ENCODE measurements at regions not wholly inside any gene's neighbourhood (a gene's known extent, or its start where the extent isn't known, plus 50 kb on each side); places are given as distances from the start of the nearest gene placed in this dataset.
"Not testable (repeated sequence)": the region's sequence is repeated elsewhere in the genome, so short reads cannot be mapped to it uniquely, and the experiment has no call there.

DNA sequence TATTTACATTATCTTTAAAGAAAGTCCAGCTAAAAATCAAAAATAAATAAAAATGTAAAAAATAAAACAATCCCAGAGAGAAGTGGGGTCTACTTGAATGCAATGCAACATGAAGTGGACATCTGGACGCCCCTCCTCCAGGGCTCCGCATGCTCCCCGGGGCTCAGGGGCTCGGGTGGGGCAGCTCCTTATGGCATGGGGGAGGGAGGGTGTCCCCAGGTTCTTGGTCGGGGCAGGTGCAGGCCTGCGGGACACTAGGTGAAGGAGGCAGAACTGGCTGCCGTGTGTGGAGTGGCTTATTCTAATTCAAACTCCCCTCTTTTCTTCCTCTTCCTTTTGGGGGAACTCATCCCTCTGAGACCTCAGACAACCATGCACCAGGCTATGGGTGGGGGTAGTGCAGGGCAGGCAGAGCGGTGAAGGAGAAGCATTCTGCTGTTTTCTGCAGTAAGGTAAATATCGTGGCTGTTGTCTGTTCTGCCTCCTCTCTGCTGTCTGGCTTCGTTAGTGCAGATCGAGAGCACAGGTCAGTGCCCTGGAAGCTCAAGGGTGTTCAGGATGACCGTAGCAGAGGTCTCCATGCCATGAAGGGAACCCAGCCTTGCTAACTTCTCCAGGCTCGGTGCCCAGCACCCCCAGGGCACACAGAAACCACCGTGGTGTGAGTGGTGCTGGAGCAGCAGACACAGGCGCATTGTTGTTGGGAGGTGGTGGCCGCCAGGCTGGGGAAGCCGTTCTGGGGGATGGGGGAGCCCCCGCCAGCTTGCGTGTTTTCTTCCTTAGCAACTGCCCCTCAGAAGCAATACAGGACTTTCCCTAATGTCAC is 82.6 kb downstream of the TTLL2 start:
- DNase-seq (ENCODE audit: extremely low read depth, low read depth, low spot score): no peak

GRCh38 chr6:167408235-167408869 is 83.5 kb downstream of the TTLL2 start:
- DNase-seq (ENCODE audit: extremely low read depth, low read depth, low spot score): no peak

- no peak for DNase-seq (ENCODE audit: extremely low read depth, low read depth, low spot score)
Measured at GRCh38 chr6:167409079-167409478, 84.2 kb downstream of the TTLL2 start.

- DNase-seq (ENCODE audit: extremely low read depth, low read depth, low spot score): no peak
Measured at GRCh38 chr6:167409694-167410093, 84.8 kb downstream of the TTLL2 start.

DNA sequence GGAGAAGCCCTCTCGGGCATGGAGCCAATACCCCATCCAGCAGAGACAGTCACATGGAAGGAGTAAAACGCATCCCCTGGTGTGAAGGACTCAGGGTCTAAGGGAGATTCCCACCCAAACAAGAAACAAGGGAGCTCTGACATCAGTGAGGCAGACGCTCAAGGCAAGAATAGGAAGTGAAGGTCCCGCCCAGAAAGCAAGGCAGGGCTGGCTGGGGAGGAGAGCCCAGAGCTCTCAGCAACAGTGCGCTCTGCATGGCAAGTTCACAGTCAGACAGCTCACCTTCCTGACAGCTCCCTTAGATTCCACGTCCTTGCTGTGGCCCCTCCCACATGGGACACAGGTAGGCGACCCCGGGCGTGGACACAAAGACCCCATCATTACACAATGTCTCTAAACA is 85.6 kb downstream of the TTLL2 start:
- no peak for DNase-seq (ENCODE audit: extremely low read depth, low read depth, low spot score)

DNA sequence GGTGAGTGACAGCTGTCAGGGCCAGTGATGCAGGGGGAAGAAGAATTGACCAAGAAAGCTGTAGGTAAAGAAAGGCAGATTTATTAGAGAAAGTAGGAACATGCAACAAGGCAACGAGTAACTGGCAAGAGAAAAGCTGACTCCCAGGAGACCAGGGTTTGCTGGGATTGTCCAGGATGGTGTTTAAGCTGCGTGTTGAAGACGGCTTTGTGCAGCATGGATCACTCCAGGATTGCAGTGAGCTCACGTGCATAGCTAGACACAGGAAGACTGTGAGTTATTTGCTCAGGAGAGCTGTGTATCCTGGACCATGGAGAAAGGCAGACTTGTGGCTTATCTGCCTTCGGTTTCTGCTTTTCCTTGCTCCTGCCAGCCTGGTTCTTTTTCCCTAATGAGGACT is 87.6 kb downstream of the TTLL2 start:
- DNase-seq (ENCODE audit: extremely low read depth, low read depth, low spot score): no peak

- DNase-seq (ENCODE audit: extremely low read depth, low read depth, low spot score): no peak
Measured at GRCh38 chr6:167415441-167415961, 90.6 kb downstream of the TTLL2 start.

GRCh38 chr6:167416676-167417430 is 92.0 kb downstream of the TTLL2 start:
- DNase-seq (ENCODE audit: extremely low read depth, low read depth, low spot score): no peak

GRCh38 chr6:167420177-167420576 is 95.3 kb downstream of the TTLL2 start:
- DNase-seq (ENCODE audit: extremely low read depth, low read depth, low spot score): no peak

DNA sequence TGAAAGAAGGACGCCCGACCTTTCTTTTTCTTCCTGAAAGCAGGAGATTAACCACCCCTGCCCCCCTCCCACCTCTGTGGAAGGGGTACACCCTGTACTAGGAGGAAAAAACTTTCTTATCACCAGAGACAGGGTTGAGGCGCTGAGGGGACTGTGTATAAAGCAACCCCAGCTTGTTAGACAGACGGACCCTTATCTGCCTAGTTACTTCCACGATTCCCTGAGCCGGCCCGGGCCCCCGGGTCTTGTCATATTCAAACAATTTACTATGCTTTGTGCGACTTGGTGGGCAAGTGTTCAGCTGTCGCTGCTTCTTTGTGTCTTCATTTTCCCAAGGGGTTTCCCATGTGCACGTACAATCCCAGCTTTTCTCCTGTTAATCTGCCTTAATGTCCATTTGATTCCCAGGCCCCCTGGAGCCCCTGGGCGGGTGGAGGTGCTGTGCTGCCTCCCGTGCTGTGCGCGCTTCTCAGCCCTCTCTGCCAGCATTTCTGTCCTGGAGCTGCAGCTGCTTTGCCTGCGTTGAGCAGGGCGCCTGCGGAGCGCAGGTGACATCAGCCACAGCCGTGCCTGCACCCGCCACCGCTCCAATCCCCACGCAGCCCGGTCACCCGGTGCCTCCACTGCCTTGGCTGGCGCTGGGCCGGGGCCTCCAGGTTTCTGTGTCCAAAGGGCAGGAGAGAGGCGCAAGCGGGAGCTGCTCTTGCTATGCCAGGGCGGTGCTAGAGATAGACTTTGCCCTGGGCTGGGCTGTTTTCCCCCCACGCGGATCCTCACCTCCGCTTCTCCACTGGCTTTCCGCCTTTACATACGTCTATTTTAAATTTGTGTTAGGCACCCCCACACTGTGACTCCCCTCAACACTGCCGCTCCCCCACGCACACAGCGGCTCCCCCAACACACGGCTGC is 96.2 kb downstream of the TTLL2 start:
- DNase-seq (ENCODE audit: extremely low read depth, low read depth, low spot score): no peak

DNA sequence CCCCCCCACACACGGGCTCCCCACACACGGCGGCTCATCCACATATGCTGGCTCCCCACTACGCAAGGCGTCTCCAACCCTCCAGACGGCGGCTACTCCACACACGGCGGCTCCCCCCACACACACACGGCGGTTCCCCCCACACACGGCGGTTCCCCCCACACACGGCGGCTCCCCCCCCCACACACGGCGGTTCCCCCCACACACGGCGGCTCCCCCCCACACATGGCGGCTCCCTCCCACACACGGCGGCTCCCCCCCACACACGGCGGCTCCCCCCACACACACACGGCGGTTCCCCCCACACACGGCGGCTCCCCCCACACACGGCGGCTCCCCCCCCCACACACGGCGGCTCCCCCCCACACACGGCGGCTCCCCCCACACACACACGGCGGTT is 97.1 kb downstream of the TTLL2 start:
- DNase-seq (ENCODE audit: extremely low read depth, low read depth, low spot score): not testable (repeated sequence)

GRCh38 chr6:167422934-167423333 is 98.0 kb downstream of the TTLL2 start:
- DNase-seq (ENCODE audit: extremely low read depth, low read depth, low spot score): no peak

- no peak for DNase-seq (ENCODE audit: extremely low read depth, low read depth, low spot score)
Measured at GRCh38 chr6:167424060-167424673, 99.3 kb downstream of the TTLL2 start.

DNA sequence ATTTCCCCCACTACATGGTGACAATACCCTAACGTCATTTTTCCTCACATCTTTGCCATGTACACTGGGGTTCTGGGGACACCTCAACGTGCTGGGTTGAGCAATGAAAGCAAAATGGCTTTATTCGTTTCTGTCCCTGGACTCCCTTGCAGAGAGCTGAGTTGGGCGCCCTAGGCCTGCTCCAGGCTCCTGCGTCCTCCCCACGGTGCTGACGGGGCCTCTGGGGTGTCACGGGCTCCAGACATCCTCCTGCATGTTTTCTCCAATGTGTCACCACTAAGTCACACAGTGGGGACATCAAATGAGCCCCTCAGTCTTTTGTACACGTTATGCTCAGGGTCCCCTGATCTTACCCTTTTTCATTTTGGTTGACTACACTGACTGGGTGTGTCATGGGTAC is 99.8 kb downstream of the TTLL2 start:
- no peak for DNase-seq (ENCODE audit: extremely low read depth, low read depth, low spot score)

DNA sequence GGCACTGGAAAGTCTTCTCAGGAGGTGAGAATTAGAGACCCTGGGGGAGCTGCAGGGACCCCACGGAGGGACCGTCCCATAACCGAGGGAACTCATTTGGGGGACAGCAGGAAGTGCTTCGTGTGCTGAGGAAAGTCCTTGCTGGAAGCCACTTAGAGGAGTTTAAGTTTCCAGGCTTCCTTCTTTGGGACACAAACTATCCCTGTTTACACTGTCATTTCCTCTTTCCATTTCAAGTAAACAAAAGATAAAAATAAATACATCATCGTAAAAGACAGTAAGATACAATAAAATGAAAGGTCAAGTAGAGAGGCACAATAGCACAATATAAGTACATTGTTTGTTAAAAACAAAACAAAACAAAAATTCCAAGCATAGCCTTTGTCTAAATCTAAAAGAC is 101.2 kb downstream of the TTLL2 start:
- no peak for DNase-seq (ENCODE audit: extremely low read depth, low read depth, low spot score)

GRCh38 chr6:167426651-167427050 is 101.8 kb downstream of the TTLL2 start:
- DNase-seq (ENCODE audit: extremely low read depth, low read depth, low spot score): no peak

GRCh38 chr6:167428664-167429333 is 103.9 kb downstream of the TTLL2 start:
- no peak for DNase-seq (ENCODE audit: extremely low read depth, low read depth, low spot score)

- no peak for DNase-seq (ENCODE audit: extremely low read depth, low read depth, low spot score)
Measured at GRCh38 chr6:167429353-167429752, 104.5 kb downstream of the TTLL2 start.

GRCh38 chr6:167435209-167435728 is 110.4 kb downstream of the TTLL2 start:
- no peak for DNase-seq (ENCODE audit: extremely low read depth, low read depth, low spot score)

Measured in glomerular endothelial cell (primary cell).